ENCODE measurements at regions not wholly inside any gene's neighbourhood (a gene's known extent, or its start where the extent isn't known, plus 50 kb on each side); places are given as distances from the start of the nearest gene placed in this dataset.

DNA sequence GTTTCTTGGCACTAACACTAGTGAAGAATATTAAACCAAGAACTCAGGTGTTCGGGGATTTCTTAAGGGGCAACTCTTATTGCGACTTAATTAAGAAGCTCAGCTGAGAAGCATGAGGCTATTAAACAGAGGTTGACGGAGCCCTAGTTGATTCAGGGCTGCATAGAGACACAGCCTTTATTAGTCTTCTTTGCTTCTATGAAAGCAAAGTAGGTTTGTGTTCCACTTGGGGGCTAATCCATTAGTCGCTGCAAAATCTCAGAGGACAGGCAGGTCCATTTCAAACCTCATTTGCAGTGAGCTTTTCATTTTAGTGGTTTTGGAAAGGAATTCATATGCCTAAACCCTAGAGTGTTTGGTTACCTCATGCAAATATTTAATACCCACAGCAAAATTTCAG lies 506.6 kb upstream of the SULF2 start (continued):
- no peak for TF ChIP-seq CEBPZ (IDR thresholded peaks at IDR 0.05; ENCODE audit: low read depth, low read length)

- Histone ChIP-seq H4K20me1 (ENCODE audit: control insufficient read depth, insufficient read depth) (no peaks in the 10 kb centered on the region), H3K4me2 (ENCODE audit: control insufficient read depth, insufficient read depth) (no peak overlapping the region), H3K9ac (ENCODE audit: control insufficient read depth, insufficient read depth, low read length) (no peak overlapping the region), H3K79me2 (ENCODE audit: control insufficient read depth, insufficient read depth, low read length) (no peaks in the 10 kb centered on the region), H3K4me1 (ENCODE audit: control insufficient read depth, insufficient read depth, low read length) (no peaks in the 10 kb centered on the region), H3K36me3 (ENCODE audit: control insufficient read depth in 2 of 2, insufficient read depth in 2 of 2, low read length in 1 of 2) (no peaks in the 10 kb centered on the region), H3K27me3 (replicated peaks in 1 of 2; ENCODE audit: control insufficient read depth in 2 of 2, insufficient read depth in 2 of 2, low read length in 1 of 2) (peaks cover 0 to 2% of the 10 kb centered on the region in 2 experiments; a peak in 1 of 4 replicates), H3K27ac (ENCODE audit: control insufficient read depth, insufficient read depth) (no peak overlapping the region), H3K9me3 (replicated peaks; ENCODE audit: control insufficient read depth, insufficient read depth, low read length) (no peaks in the 10 kb centered on the region), H2AFZ (ENCODE audit: control insufficient read depth, low read depth, low read length) (no peak overlapping the region), H3K4me3 (no peak overlapping the region)
- POLR2A ChIA-PET = no interaction called here
- TF ChIP-seq SRF (IDR thresholded peaks at IDR 0.05; ENCODE audit: low read depth in 2 of 2, low read length in 2 of 2) (no peak), PAX8 (IDR thresholded peaks at IDR 0.05) (no peak), EED (IDR thresholded peaks at IDR 0.05; ENCODE audit: low read depth) (no peak), EZH2 (IDR thresholded peaks at IDR 0.05; ENCODE audit: borderline replicate concordance, control insufficient read depth, low read depth, low read length) (no peak), ASH2L (IDR thresholded peaks at IDR 0.05; ENCODE audit: borderline replicate concordance, low read depth) (no peak), RFX5 (IDR thresholded peaks at IDR 0.05; ENCODE audit: low read depth, low read length) (no peak)
- CTCF ChIA-PET = no interaction called here
- WGBS (ENCODE audit: insufficient coverage, insufficient replicate concordance, low lambda C conversion rate, missing lambda C conversion rate) = 12% methylated on average over 2 of the region's 2 CpGs
- RAD21 ChIA-PET (ENCODE audit: unreplicated experiment) = no interaction called here
- SMC1A ChIA-PET (ENCODE audit: uncharacterized antibody, unreplicated experiment) = no interaction called here
- no peak for ATAC-seq
- no peak for DNase-seq (ENCODE audit: low read depth, low spot score)
- intact Hi-C loops (cut with micrococcal nuclease; ENCODE audit: unreplicated experiment) (no loop called here), in situ Hi-C loops (cut with MboI) (no loop called here)
- no TSS peak for BruUV-seq (replicated peaks)
- FAIRE-seq = no peak
These were observed 503.7 kb upstream of the SULF2 start for GRCh38 chr20:48288930-48289507.
